IMR-90 (cell line): ENCODE measurements at regions not wholly inside any gene's neighbourhood (a gene's known extent, or its start where the extent isn't known, plus 50 kb on each side); places are given as distances from the start of the nearest gene placed in this dataset.
A peak's percentile ranks its signal among the peaks of the same experiment; 100 is the strongest.

Experiments used
- ATAC-seq: fragments of 200-7000 bp; cut with Tn5 transposase; 2 replicates; pipeline ENCODE4 v1.9.1; 2020; ENCODE audit warnings: low read depth, mild to moderate bottlenecking, moderate library complexity
- BruUV-seq: library from RNA; stranded (reverse); fragments of 400-500 nt; replicated peaks from 2 replicates; lab custom pipeline; 2021; lab: Mats Ljungman, UMichigan
- CTCF ChIA-PET: fragments of 300-600 bp; formaldehyde crosslinking; extraction: SDS; loops from one replicate; lab custom pipeline; 2021; ENCODE audit warnings: antibody characterized with exemption; lab: Yijun Ruan, JAX
- POLR2A ChIA-PET: fragments of 300-600 bp; sonication (Branson Sonifier 250); formaldehyde crosslinking; loops from one replicate; lab custom pipeline; 2022; ENCODE audit warnings: antibody characterized with exemption; ENCODE audit not compliant: unreplicated experiment; lab: Charles Lee
- DNase-seq: peaks from one replicate; pipeline ENCODE4 v3.0.0; 2013
- H2AFZ ChIP-seq: replicated peaks from 2 replicates; pipeline ENCODE3; 2013; ENCODE audit warnings: low read length, mild to moderate bottlenecking; ENCODE audit not compliant: poor library complexity
- H2AK5ac ChIP-seq: 2 replicates; pipeline ENCODE4 v1.6.1; 2013; ENCODE audit warnings: low read depth, low read length, inconsistent platforms
- H2AK9ac ChIP-seq: replicated peaks from 2 replicates; pipeline ENCODE3; 2013; ENCODE audit warnings: mild to moderate bottlenecking, low read depth, low read length, moderate library complexity; ENCODE audit not compliant: poor library complexity
- H2BK120ac ChIP-seq: 2 replicates; pipeline ENCODE4 v1.6.1; 2013; ENCODE audit warnings: low read depth, low read length, inconsistent platforms
- H2BK15ac ChIP-seq: 3 replicates; pipeline ENCODE4 v1.6.1; 2013; ENCODE audit warnings: low read depth, low read length, inconsistent platforms
- H2BK20ac ChIP-seq: 2 replicates; pipeline ENCODE4 v1.6.1; 2013; ENCODE audit warnings: low read depth, mild to moderate bottlenecking, inconsistent platforms, low read length, moderate library complexity
- H2BK5ac ChIP-seq: 2 replicates; pipeline ENCODE4 v1.6.1; 2013; ENCODE audit warnings: mild to moderate bottlenecking, low read depth, low read length, inconsistent platforms; ENCODE audit not compliant: poor library complexity, severe bottlenecking
- H3K14ac ChIP-seq: replicated peaks from 2 replicates; pipeline ENCODE4 v1.6.1; 2013; ENCODE audit warnings: low read depth, low read length, inconsistent platforms
- H3K18ac ChIP-seq: 2 replicates; pipeline ENCODE4 v1.6.1; 2013; ENCODE audit warnings: low read depth, low read length, control low read depth
- H3K23ac ChIP-seq: 2 replicates; pipeline ENCODE4 v1.6.1; 2013; ENCODE audit warnings: low read depth, low read length, inconsistent platforms
- H3K27ac ChIP-seq: 2 replicates; pipeline ENCODE4 v1.5.1; 2013; ENCODE audit warnings: mild to moderate bottlenecking, control low read depth, low read length; ENCODE audit not compliant: insufficient read depth
- H3K27me3 ChIP-seq: 2 replicates; pipeline ENCODE4 v1.6.1; 2013; ENCODE audit warnings: low read length; ENCODE audit not compliant: control insufficient read depth, insufficient read depth
- H3K36me3 ChIP-seq: 2 replicates; pipeline ENCODE4 v1.6.1; 2013; ENCODE audit warnings: low read length, mixed read lengths; ENCODE audit not compliant: control insufficient read depth, insufficient read depth
- H3K4ac ChIP-seq: 2 replicates; pipeline ENCODE4 v1.6.1; 2013; ENCODE audit warnings: low read depth, low read length, inconsistent platforms
- H3K4me1 ChIP-seq: 2 replicates; pipeline ENCODE4 v1.6.1; 2013; ENCODE audit warnings: low read length, mixed read lengths; ENCODE audit not compliant: control insufficient read depth, insufficient read depth
- H3K4me2 ChIP-seq: 2 replicates; pipeline ENCODE4 v1.6.1; 2013; ENCODE audit warnings: low read depth, mild to moderate bottlenecking, control low read depth, low read length, moderate library complexity
- H3K4me3 ChIP-seq: 2 replicates; pipeline ENCODE4 v1.5.1; 2013; ENCODE audit warnings: low read depth, mild to moderate bottlenecking, control low read depth, low read length, moderate library complexity; ENCODE audit not compliant: insufficient read depth
- H3K56ac ChIP-seq: 2 replicates; pipeline ENCODE4 v1.6.1; 2013; ENCODE audit warnings: low read length, inconsistent platforms; ENCODE audit not compliant: insufficient read depth; ENCODE audit errors: extremely low read depth
- H3K79me1 ChIP-seq, 2 experiments: 2 replicates each; pipeline ENCODE4 v1.6.1; 2013; ENCODE audit warnings: low read length in 2 of 2, inconsistent platforms in 1 of 2, low read depth in 1 of 2
- H3K9ac ChIP-seq: 2 replicates; pipeline ENCODE4 v1.6.1; 2013; ENCODE audit warnings: low read depth, low read length, control low read depth
- H3K9me1 ChIP-seq: 2 replicates; pipeline ENCODE4 v1.6.1; 2013; ENCODE audit warnings: low read length, inconsistent platforms; ENCODE audit not compliant: insufficient read depth
- H3K9me3 ChIP-seq: 2 replicates; pipeline ENCODE4 v1.6.1; 2013; ENCODE audit warnings: low read length; ENCODE audit not compliant: control insufficient read depth, insufficient read depth
- H4K20me1 ChIP-seq: 2 replicates; pipeline ENCODE4 v1.6.1; 2013; ENCODE audit warnings: low read length, inconsistent platforms; ENCODE audit not compliant: insufficient read depth
- H4K5ac ChIP-seq: 2 replicates; pipeline ENCODE4 v1.6.1; 2013; ENCODE audit warnings: mild to moderate bottlenecking, low read depth, low read length, control low read depth
- H4K8ac ChIP-seq, 2 experiments: 2 replicates each; pipeline ENCODE4 v1.6.1; 2013; ENCODE audit warnings: low read depth in 2 of 2, low read length in 2 of 2, control low read depth in 1 of 2, inconsistent platforms in 1 of 2
- H4K91ac ChIP-seq: 2 replicates; pipeline ENCODE4 v1.6.1; 2013; ENCODE audit warnings: low read depth, low read length, inconsistent platforms; ENCODE audit not compliant: insufficient read depth
- BHLHE40 ChIP-seq: fragments of 150-350 bp; IDR thresholded peaks from 2 replicates; pipeline ENCODE4 v1.6.1; 2016; ENCODE audit warnings: mild to moderate bottlenecking, low read depth, low read length
- CEBPB ChIP-seq: IDR thresholded peaks from 2 replicates; pipeline ENCODE4 v1.6.1; 2012; ENCODE audit warnings: low read depth, low read length, improper control_type of control experiment
- CHD1 ChIP-seq: IDR thresholded peaks from 2 replicates; pipeline ENCODE4 v1.6.1; 2012; ENCODE audit warnings: low read depth, low read length, improper control_type of control experiment
- CTCF ChIP-seq: conservative IDR thresholded peaks from 2 replicates; pipeline ENCODE4 v1.5.1; 2012; ENCODE audit warnings: mild to moderate bottlenecking, low read depth, low read length, improper control_type of control experiment
- ELK1 ChIP-seq: fragments of 150-350 bp; IDR thresholded peaks from 2 replicates; pipeline ENCODE4 v1.6.1; 2016; ENCODE audit warnings: low read depth, mild to moderate bottlenecking, low read length, moderate library complexity, borderline replicate concordance
- FOS ChIP-seq: fragments of 150-350 bp; IDR thresholded peaks from 2 replicates; pipeline ENCODE4 v1.6.1; 2016; ENCODE audit warnings: low read depth, low read length
- MAFK ChIP-seq: IDR thresholded peaks from 2 replicates; pipeline ENCODE4 v1.6.1; 2012; ENCODE audit warnings: low read depth, low read length, improper control_type of control experiment
- MAZ ChIP-seq: IDR thresholded peaks from 2 replicates; pipeline ENCODE4 v1.6.1; 2012; ENCODE audit warnings: low read depth, mild to moderate bottlenecking, low read length, improper control_type of control experiment, moderate library complexity, borderline replicate concordance
- MXI1 ChIP-seq: IDR thresholded peaks from 2 replicates; pipeline ENCODE4 v1.6.1; 2012; ENCODE audit warnings: low read depth, mild to moderate bottlenecking, low read length, moderate library complexity, borderline replicate concordance
- NFE2L2 ChIP-seq: fragments of 150-350 bp; IDR thresholded peaks from 2 replicates; pipeline ENCODE4 v1.6.1; 2016; ENCODE audit warnings: low read depth, mild to moderate bottlenecking, low read length
- POLR2A ChIP-seq: IDR thresholded peaks from 2 replicates; pipeline ENCODE4 v1.6.1; 2012; ENCODE audit warnings: mild to moderate bottlenecking, low read depth, low read length
- RAD21 ChIP-seq: IDR thresholded peaks from 2 replicates; pipeline ENCODE4 v1.6.1; 2012; ENCODE audit warnings: low read length, improper control_type of control experiment
- RCOR1 ChIP-seq: IDR thresholded peaks from 2 replicates; pipeline ENCODE4 v1.6.1; 2012; ENCODE audit warnings: mild to moderate bottlenecking, low read length, improper control_type of control experiment; ENCODE audit not compliant: insufficient replicate concordance
- RFX5 ChIP-seq: IDR thresholded peaks from 2 replicates; pipeline ENCODE4 v1.8.0; 2012; ENCODE audit warnings: low read depth, mild to moderate bottlenecking, low read length, moderate library complexity
- SMC3 ChIP-seq: fragments of 150-350 bp; IDR thresholded peaks from 2 replicates; pipeline ENCODE4 v1.6.1; 2016; ENCODE audit warnings: low read depth, mild to moderate bottlenecking, antibody characterized with exemption, low read length, moderate library complexity
- USF2 ChIP-seq: fragments of 150-350 bp; IDR thresholded peaks from 2 replicates; pipeline ENCODE4 v1.6.1; 2017; ENCODE audit warnings: mild to moderate bottlenecking, antibody characterized with exemption, low read length, low read depth
- WGBS, 2 experiments: methylation state at CpG; one replicate each; pipeline versions ENCODE4 v1.1.5 to v1.1.7; 2013; ENCODE audit warnings: missing lambda C conversion rate in 2 of 2; ENCODE audit not compliant: insufficient read length in 1 of 2; ENCODE audit errors: extremely low coverage in 2 of 2; 5-methylcytosine and 5-hydroxymethylcytosine counted together
- dilution Hi-C: fragments of 300-500 bp; cut with HindIII; formaldehyde crosslinking; loops from one replicate; pipeline ENCODE4 v1.14.3; 2018; ENCODE audit warnings: low sequenced_read_pairs; ENCODE audit not compliant: unreplicated experiment
- in situ Hi-C: fragments of 300-500 bp; cut with MboI; formaldehyde crosslinking; loops from 3 replicates; pipeline ENCODE4 v1.14.3; 2019; ENCODE audit warnings: low sequenced_read_pairs, inconsistent platforms, mixed read lengths
- intact Hi-C: fragments of 100-400 bp; cut with micrococcal nuclease; formaldehyde crosslinking; loops from 2 replicates; pipeline ENCODE4 v1.10.0; 2022

GRCh38 chr18:28736223-28736622 lies 559.3 kb upstream of the CDH2 start:
- no peaks in the 10 kb centered on the region for H3K27me3 ChIP-seq
- CTCF ChIA-PET = no interaction called here
- dilution Hi-C loops = no loop called here
- no peak overlapping the region for H2BK20ac ChIP-seq
- H4K5ac ChIP-seq = peak overlapping the region; percentile 58; the same call in 1 of the 2 replicates
- no peak overlapping the region for H3K18ac ChIP-seq
- BruUV-seq = no TSS peak
- no peak overlapping the region; the same call in 1 of the 2 replicates for H3K14ac ChIP-seq
- H3K9me1 ChIP-seq = no peaks in the 10 kb centered on the region
- H3K4me1 ChIP-seq = peaks cover 2% of the 10 kb centered on the region; the same call in 1 of the 2 replicates
- WGBS, 2 experiments = no CpG with 5 or more reads among the region's 2 CpGs
- no peak overlapping the region for H2AFZ ChIP-seq
- H4K20me1 ChIP-seq = no peaks in the 10 kb centered on the region
- H4K8ac ChIP-seq = no peak overlapping the region
- H4K91ac ChIP-seq = no peak overlapping the region
- no peak overlapping the region for H2AK9ac ChIP-seq
- H3K9me3 ChIP-seq = no peaks in the 10 kb centered on the region
- no peak overlapping the region for H3K4me2 ChIP-seq
- H3K79me1 ChIP-seq = no peaks in the 10 kb centered on the region
- no peak for ATAC-seq
- 0 out of 2 replicates have a peak overlapping the region, but pooled peaks have one; percentile 29 for H2BK120ac ChIP-seq
- in situ Hi-C loops = no loop called here
- H3K4me3 ChIP-seq = no peak overlapping the region
- H2BK15ac ChIP-seq = no peak overlapping the region
- no peak overlapping the region for H3K4ac ChIP-seq
- POLR2A ChIA-PET = no interaction called here
- TF ChIP-seq MAFK (no peak), MAZ (no peak), BHLHE40 (no peak), FOS (no peak), CTCF (no peak), SMC3 (no peak), USF2 (no peak), RFX5 (no peak), ELK1 (no peak), POLR2A (no peak), CEBPB (no peak), MXI1 (no peak), CHD1 (no peak), RCOR1 (no peak), NFE2L2 (no peak), RAD21 (no peak)
- no peak overlapping the region for H3K23ac ChIP-seq
- H3K9ac ChIP-seq = no peak overlapping the region
- no peak for DNase-seq
- no peak overlapping the region for H3K56ac ChIP-seq
- H2AK5ac ChIP-seq = no peak overlapping the region
- H2BK5ac ChIP-seq = peak overlapping the region; percentile 10
- no peaks in the 10 kb centered on the region for H3K36me3 ChIP-seq
- intact Hi-C loops = no loop called here
- H3K27ac ChIP-seq = no peak overlapping the region
